WI38 (cell line): ENCODE measurements at regions not wholly inside any gene's neighbourhood (a gene's known extent, or its start where the extent isn't known, plus 50 kb on each side); places are given as distances from the start of the nearest gene placed in this dataset.

Experiments
- H3K4me3 ChIP-seq: 2 replicates; pipeline ENCODE4 v1.5.1; 2011; ENCODE audit warnings: low read depth, mild to moderate bottlenecking, control low read depth, low read length
- CTCF ChIP-seq: IDR thresholded peaks from 2 replicates; pipeline ENCODE4 v1.5.1; 2012; ENCODE audit warnings: low read depth, mild to moderate bottlenecking, control low read depth, low read length

DNA sequence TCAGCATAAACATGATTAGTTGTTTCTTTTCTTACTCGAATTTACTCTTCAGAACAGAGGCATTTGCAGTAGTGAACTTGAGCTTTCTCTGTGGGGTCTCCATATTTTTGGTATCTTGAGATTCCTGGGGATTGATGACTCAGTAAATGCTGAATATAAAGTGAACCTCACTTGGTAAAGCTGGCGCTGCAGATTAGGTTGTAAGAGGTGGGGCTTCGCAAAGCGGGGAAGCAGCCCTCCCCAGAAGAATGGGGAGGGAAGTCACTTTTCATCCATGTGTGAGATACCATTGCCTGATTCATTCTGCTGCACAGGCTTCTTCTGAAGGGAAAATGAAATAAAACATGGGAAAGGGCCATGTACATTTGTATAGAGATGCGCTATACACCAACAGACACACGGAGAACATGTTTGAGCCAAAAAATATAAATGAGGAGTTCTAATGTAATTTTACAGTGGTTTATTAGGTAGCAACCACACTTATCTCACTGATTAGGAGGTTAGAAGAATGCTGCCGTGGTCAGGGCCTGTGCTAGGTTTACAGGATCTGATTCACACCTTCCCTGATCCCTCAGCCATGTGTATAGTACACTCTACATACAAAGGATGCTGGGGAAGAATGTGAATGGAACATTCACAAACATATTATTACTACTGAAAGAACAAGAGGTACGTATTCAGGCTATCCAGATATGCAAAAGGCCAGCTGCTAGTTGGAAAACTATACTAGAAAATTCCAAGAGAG, 63.5 kb downstream of the DNTTIP2 start:
- H3K4me3 ChIP-seq: no peak overlapping the region
- no peak for TF ChIP-seq CTCF

GRCh38 chr1:93814795-93815340, 64.1 kb downstream of the DNTTIP2 start:
- no peak overlapping the region for H3K4me3 ChIP-seq
- no peak for TF ChIP-seq CTCF

- no peak overlapping the region for H3K4me3 ChIP-seq
- peak; percentile 99 for TF ChIP-seq CTCF
Observed at GRCh38 chr1:93814059-93814794, 64.8 kb downstream of the DNTTIP2 start.

DNA sequence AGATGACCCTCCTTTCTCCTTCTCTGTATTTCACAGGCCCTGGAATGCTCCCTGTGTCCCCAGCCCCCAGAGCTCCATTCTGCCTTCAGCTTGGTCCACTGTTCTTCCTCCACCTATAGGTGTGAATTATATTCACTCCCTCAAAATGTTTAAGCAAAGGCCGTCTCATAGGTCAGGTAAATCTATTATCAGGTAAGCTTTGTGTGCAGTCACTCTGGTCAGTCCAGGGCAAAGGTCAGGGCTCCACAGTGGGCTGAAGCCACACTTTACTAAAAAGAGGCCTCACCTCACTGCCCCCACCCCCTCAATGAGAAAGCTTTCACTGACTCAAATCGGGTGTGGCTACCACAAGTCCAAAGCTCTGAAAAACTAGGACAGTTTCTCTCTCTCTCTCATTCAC, 65.9 kb downstream of the DNTTIP2 start:
- TF ChIP-seq CTCF: no peak
- no peak overlapping the region for H3K4me3 ChIP-seq

- no peak overlapping the region for H3K4me3 ChIP-seq
- TF ChIP-seq CTCF: no peak
Observed at GRCh38 chr1:93811326-93812065, 67.5 kb downstream of the DNTTIP2 start.

GRCh38 chr1:93810316-93810715, 68.7 kb downstream of the DNTTIP2 start:
- no peak overlapping the region for H3K4me3 ChIP-seq
- no peak for TF ChIP-seq CTCF
